ENCODE measurements at regions not wholly inside any gene's neighbourhood (a gene's known extent, or its start where the extent isn't known, plus 50 kb on each side); places are given as distances from the start of the nearest gene placed in this dataset.

DNA sequence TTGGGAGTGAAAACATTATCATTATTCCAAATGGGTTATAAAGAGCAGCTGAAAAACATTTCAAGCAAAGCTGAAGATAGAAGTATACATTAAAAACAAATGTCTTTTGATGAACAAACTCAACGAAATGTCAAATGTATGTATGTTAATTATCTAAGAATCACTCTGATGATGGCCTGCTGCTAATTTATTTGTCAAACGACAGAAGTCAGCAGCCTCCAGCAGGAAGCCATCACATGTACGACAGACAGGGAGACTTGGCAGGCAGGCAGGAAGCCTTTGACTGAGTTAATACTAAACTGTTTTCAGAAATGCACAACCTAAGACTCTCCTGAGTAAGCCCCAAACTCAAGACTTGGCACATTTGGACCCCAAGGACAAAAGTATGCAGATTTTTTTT is 491.1 kb downstream of the ZNF385D start:
- TF ChIP-seq ZNF792 (tag by site-specific recombination; IDR thresholded peaks at IDR 0.05): no peak
- TF ChIP-seq ZBTB7A (tag by site-specific recombination; IDR thresholded peaks at IDR 0.05; ENCODE audit: low read depth): no peak
- TF ChIP-seq, protein P1, sequence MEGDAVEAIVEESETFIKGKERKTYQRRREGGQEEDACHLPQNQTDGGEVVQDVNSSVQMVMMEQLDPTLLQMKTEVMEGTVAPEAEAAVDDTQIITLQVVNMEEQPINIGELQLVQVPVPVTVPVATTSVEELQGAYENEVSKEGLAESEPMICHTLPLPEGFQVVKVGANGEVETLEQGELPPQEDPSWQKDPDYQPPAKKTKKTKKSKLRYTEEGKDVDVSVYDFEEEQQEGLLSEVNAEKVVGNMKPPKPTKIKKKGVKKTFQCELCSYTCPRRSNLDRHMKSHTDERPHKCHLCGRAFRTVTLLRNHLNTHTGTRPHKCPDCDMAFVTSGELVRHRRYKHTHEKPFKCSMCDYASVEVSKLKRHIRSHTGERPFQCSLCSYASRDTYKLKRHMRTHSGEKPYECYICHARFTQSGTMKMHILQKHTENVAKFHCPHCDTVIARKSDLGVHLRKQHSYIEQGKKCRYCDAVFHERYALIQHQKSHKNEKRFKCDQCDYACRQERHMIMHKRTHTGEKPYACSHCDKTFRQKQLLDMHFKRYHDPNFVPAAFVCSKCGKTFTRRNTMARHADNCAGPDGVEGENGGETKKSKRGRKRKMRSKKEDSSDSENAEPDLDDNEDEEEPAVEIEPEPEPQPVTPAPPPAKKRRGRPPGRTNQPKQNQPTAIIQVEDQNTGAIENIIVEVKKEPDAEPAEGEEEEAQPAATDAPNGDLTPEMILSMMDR (tag by site-specific recombination; IDR thresholded peaks at IDR 0.05): no peak
- TF ChIP-seq ZNF654 (tag by site-specific recombination; IDR thresholded peaks at IDR 0.05; ENCODE audit: low read depth): no peak
- no peak for TF ChIP-seq ZNF274 (IDR thresholded peaks at IDR 0.05; ENCODE audit: low read length)
- no peak for TF ChIP-seq ZNF274 (tag by site-specific recombination; IDR thresholded peaks at IDR 0.05; ENCODE audit: borderline replicate concordance)
- TF ChIP-seq ZNF221 (tag by site-specific recombination; IDR thresholded peaks at IDR 0.05; ENCODE audit: borderline replicate concordance): no peak
- TF ChIP-seq, protein P2, sequence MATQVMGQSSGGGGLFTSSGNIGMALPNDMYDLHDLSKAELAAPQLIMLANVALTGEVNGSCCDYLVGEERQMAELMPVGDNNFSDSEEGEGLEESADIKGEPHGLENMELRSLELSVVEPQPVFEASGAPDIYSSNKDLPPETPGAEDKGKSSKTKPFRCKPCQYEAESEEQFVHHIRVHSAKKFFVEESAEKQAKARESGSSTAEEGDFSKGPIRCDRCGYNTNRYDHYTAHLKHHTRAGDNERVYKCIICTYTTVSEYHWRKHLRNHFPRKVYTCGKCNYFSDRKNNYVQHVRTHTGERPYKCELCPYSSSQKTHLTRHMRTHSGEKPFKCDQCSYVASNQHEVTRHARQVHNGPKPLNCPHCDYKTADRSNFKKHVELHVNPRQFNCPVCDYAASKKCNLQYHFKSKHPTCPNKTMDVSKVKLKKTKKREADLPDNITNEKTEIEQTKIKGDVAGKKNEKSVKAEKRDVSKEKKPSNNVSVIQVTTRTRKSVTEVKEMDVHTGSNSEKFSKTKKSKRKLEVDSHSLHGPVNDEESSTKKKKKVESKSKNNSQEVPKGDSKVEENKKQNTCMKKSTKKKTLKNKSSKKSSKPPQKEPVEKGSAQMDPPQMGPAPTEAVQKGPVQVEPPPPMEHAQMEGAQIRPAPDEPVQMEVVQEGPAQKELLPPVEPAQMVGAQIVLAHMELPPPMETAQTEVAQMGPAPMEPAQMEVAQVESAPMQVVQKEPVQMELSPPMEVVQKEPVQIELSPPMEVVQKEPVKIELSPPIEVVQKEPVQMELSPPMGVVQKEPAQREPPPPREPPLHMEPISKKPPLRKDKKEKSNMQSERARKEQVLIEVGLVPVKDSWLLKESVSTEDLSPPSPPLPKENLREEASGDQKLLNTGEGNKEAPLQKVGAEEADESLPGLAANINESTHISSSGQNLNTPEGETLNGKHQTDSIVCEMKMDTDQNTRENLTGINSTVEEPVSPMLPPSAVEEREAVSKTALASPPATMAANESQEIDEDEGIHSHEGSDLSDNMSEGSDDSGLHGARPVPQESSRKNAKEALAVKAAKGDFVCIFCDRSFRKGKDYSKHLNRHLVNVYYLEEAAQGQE (tag by site-specific recombination; IDR thresholded peaks at IDR 0.05): no peak
- no peak for TF ChIP-seq ZNF473 (tag by site-specific recombination; IDR thresholded peaks at IDR 0.05)
- no peak for TF ChIP-seq KLF9 (tag by site-specific recombination; IDR thresholded peaks at IDR 0.05; ENCODE audit: low read depth)
- no peak for TF ChIP-seq ZNF223 (tag by site-specific recombination; IDR thresholded peaks at IDR 0.05)
- TF ChIP-seq KLF7 (tag by site-specific recombination; IDR thresholded peaks at IDR 0.05; ENCODE audit: borderline replicate concordance): no peak
- TF ChIP-seq, protein P3, sequence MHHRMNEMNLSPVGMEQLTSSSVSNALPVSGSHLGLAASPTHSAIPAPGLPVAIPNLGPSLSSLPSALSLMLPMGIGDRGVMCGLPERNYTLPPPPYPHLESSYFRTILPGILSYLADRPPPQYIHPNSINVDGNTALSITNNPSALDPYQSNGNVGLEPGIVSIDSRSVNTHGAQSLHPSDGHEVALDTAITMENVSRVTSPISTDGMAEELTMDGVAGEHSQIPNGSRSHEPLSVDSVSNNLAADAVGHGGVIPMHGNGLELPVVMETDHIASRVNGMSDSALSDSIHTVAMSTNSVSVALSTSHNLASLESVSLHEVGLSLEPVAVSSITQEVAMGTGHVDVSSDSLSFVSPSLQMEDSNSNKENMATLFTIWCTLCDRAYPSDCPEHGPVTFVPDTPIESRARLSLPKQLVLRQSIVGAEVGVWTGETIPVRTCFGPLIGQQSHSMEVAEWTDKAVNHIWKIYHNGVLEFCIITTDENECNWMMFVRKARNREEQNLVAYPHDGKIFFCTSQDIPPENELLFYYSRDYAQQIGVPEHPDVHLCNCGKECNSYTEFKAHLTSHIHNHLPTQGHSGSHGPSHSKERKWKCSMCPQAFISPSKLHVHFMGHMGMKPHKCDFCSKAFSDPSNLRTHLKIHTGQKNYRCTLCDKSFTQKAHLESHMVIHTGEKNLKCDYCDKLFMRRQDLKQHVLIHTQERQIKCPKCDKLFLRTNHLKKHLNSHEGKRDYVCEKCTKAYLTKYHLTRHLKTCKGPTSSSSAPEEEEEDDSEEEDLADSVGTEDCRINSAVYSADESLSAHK (tag by site-specific recombination; IDR thresholded peaks at IDR 0.05): no peak
- TF ChIP-seq, protein P4, sequence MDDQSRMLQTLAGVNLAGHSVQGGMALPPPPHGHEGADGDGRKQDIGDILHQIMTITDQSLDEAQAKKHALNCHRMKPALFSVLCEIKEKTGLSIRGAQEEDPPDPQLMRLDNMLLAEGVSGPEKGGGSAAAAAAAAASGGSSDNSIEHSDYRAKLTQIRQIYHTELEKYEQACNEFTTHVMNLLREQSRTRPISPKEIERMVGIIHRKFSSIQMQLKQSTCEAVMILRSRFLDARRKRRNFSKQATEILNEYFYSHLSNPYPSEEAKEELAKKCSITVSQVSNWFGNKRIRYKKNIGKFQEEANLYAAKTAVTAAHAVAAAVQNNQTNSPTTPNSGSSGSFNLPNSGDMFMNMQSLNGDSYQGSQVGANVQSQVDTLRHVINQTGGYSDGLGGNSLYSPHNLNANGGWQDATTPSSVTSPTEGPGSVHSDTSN (CRISPR knock-in tag; IDR thresholded peaks at IDR 0.05): no peak
- TF ChIP-seq ZNF521 (tag by site-specific recombination; IDR thresholded peaks at IDR 0.05): no peak
